H9 (cell line): ENCODE measurements at regions not wholly inside any gene's neighbourhood (a gene's known extent, or its start where the extent isn't known, plus 50 kb on each side); places are given as distances from the start of the nearest gene placed in this dataset.

ENCODE experiments used
- DNase-seq: peaks from one replicate; pipeline ENCODE4 v3.0.0-alpha.2; 2017
- H2AFZ ChIP-seq: one replicate; pipeline ENCODE4 v1.6.1; 2013; ENCODE audit warnings: mild to moderate bottlenecking, low read length, control low read depth, moderate library complexity
- H2AK5ac ChIP-seq: 2 replicates; pipeline ENCODE4 v1.6.1; 2013; ENCODE audit warnings: low read length, control low read depth, mixed read lengths; ENCODE audit not compliant: insufficient read length
- H2BK120ac ChIP-seq: one replicate; pipeline ENCODE4 v1.6.1; 2013; ENCODE audit warnings: low read depth, mild to moderate bottlenecking, low read length, control low read depth, inconsistent platforms; ENCODE audit not compliant: poor library complexity, severe bottlenecking
- H2BK12ac ChIP-seq: 2 replicates; pipeline ENCODE4 v1.6.1; 2013; ENCODE audit warnings: low read length, control low read depth, mixed read lengths, low read depth; ENCODE audit not compliant: insufficient read length
- H2BK15ac ChIP-seq: 2 replicates; pipeline ENCODE4 v1.6.1; 2013; ENCODE audit warnings: low read depth, low read length, control low read depth
- H2BK20ac ChIP-seq: one replicate; pipeline ENCODE4 v1.6.1; 2013; ENCODE audit warnings: low read depth, mild to moderate bottlenecking, low read length, control low read depth, inconsistent platforms; ENCODE audit not compliant: poor library complexity, severe bottlenecking
- H2BK5ac ChIP-seq: 2 replicates; pipeline ENCODE4 v1.6.1; 2013; ENCODE audit warnings: low read length, control low read depth, mixed read lengths; ENCODE audit not compliant: insufficient read length
- H3K14ac ChIP-seq: 2 replicates; pipeline ENCODE4 v1.6.1; 2013; ENCODE audit warnings: low read length, control low read depth; ENCODE audit not compliant: insufficient read depth
- H3K18ac ChIP-seq: 2 replicates; pipeline ENCODE4 v1.6.1; 2013; ENCODE audit warnings: low read depth, mild to moderate bottlenecking, mixed read lengths, low read length, control low read depth; ENCODE audit not compliant: insufficient read length
- H3K23ac ChIP-seq: 2 replicates; pipeline ENCODE4 v1.6.1; 2013; ENCODE audit warnings: low read length, control low read depth, mixed read lengths, low read depth; ENCODE audit not compliant: insufficient read length
- H3K23me2 ChIP-seq: 2 replicates; pipeline ENCODE4 v1.6.1; 2013; ENCODE audit warnings: low read depth, mild to moderate bottlenecking, mixed read lengths, low read length, control low read depth; ENCODE audit not compliant: insufficient read length, poor library complexity, severe bottlenecking
- H3K27ac ChIP-seq: 2 replicates; pipeline ENCODE4 v1.5.1; 2013; ENCODE audit warnings: low read length, control low read depth, mixed read lengths, low read depth; ENCODE audit not compliant: insufficient read length
- H3K27me3 ChIP-seq: 2 replicates; pipeline ENCODE4 v1.6.1; 2013; ENCODE audit warnings: low read length, control low read depth, inconsistent platforms; ENCODE audit not compliant: insufficient read depth
- H3K4ac ChIP-seq: 2 replicates; pipeline ENCODE4 v1.6.1; 2013; ENCODE audit warnings: low read depth, mild to moderate bottlenecking, control low read depth, inconsistent platforms, low read length, moderate library complexity
- H3K4me1 ChIP-seq: 2 replicates; pipeline ENCODE4 v1.6.1; 2013; ENCODE audit warnings: low read length, control low read depth, inconsistent platforms; ENCODE audit not compliant: insufficient read depth
- H3K4me2 ChIP-seq: 2 replicates; pipeline ENCODE4 v1.6.1; 2013; ENCODE audit warnings: low read length, control low read depth, mixed read lengths; ENCODE audit not compliant: insufficient read length, insufficient read depth
- H3K56ac ChIP-seq: 2 replicates; pipeline ENCODE4 v1.6.1; 2013; ENCODE audit warnings: low read depth, mild to moderate bottlenecking, mixed read lengths, low read length, control low read depth; ENCODE audit not compliant: insufficient read length
- H3K79me1 ChIP-seq: 2 replicates; pipeline ENCODE4 v1.6.1; 2013; ENCODE audit warnings: low read depth, mild to moderate bottlenecking, moderate library complexity, low read length, control low read depth, inconsistent platforms; ENCODE audit not compliant: insufficient read depth, poor library complexity, severe bottlenecking
- H3K79me2 ChIP-seq: 2 replicates; pipeline ENCODE4 v1.6.1; 2013; ENCODE audit warnings: low read length, control low read depth, inconsistent platforms; ENCODE audit not compliant: insufficient read depth
- H3K9ac ChIP-seq: 2 replicates; pipeline ENCODE4 v1.6.1; 2013; ENCODE audit warnings: low read length, control low read depth, mixed read lengths; ENCODE audit not compliant: insufficient read length; ENCODE audit errors: extremely low read depth
- H3K9me3 ChIP-seq: one replicate; pipeline ENCODE4 v1.6.1; 2013; ENCODE audit warnings: low read depth, low read length, inconsistent platforms; ENCODE audit not compliant: control insufficient read depth
- H3T11ph ChIP-seq: one replicate; pipeline ENCODE4 v1.6.1; 2013; ENCODE audit warnings: mild to moderate bottlenecking, low read length, control low read depth, inconsistent platforms
- H4K20me1 ChIP-seq: one replicate; pipeline ENCODE4 v1.6.1; 2013; ENCODE audit not compliant: control insufficient read depth, insufficient read length, insufficient read depth
- H4K5ac ChIP-seq: 2 replicates; pipeline ENCODE4 v1.6.1; 2013; ENCODE audit warnings: low read depth, mild to moderate bottlenecking, mixed read lengths, low read length, control low read depth; ENCODE audit not compliant: insufficient read length
- H4K8ac ChIP-seq: replicated peaks from 2 replicates; pipeline ENCODE4 v1.6.1; 2013; ENCODE audit warnings: low read length, control low read depth, mixed read lengths, low read depth; ENCODE audit not compliant: insufficient read length
- H4K91ac ChIP-seq: 2 replicates; pipeline ENCODE4 v1.6.1; 2013; ENCODE audit warnings: low read depth, mild to moderate bottlenecking, moderate library complexity, mixed read lengths, low read length, control low read depth; ENCODE audit not compliant: insufficient read length
- H3K27ac Mint-ChIP-seq, 3 experiments: 2 replicates in 2 of 3; 3 replicates in 1 of 3; pipeline ENCODE4 v1.8.0; 2020 to 2021; ENCODE audit warnings: mixed read lengths in 3 of 3, mild to moderate bottlenecking in 1 of 3, moderate library complexity in 1 of 3
- H3K27me3 Mint-ChIP-seq: 2 replicates; pipeline ENCODE4 v1.8.0; 2021; ENCODE audit warnings: low read depth, mild to moderate bottlenecking, moderate library complexity, mixed read lengths
- H3K36me3 Mint-ChIP-seq, 3 experiments: 2 replicates in 2 of 3; 3 replicates in 1 of 3; pipeline ENCODE4 v1.8.0; 2020 to 2021; ENCODE audit warnings: low read depth in 3 of 3, mixed read lengths in 3 of 3; ENCODE audit not compliant: insufficient read depth in 1 of 3
- H3K4me1 Mint-ChIP-seq, 2 experiments: 2 replicates each; pipeline ENCODE4 v1.8.0; 2020; ENCODE audit warnings: mixed read lengths in 2 of 2
- H3K4me3 Mint-ChIP-seq, 2 experiments: 2 replicates in 1 of 2; 3 replicates in 1 of 2; pipeline ENCODE4 v1.8.0; 2020 to 2021; ENCODE audit warnings: mild to moderate bottlenecking in 2 of 2, mixed read lengths in 2 of 2, moderate library complexity in 1 of 2
- H3K9me3 Mint-ChIP-seq, 2 experiments: 2 replicates in 1 of 2; 3 replicates in 1 of 2; pipeline ENCODE4 v1.8.0; 2020; ENCODE audit warnings: mild to moderate bottlenecking in 2 of 2, mixed read lengths in 2 of 2, moderate library complexity in 1 of 2
- WGBS: extraction: QIAGEN DNeasy Blood & Tissue Kit; methylation state at CpG from one replicate; pipeline ENCODE4 v1.1.7; 2013; ENCODE audit warnings: missing lambda C conversion rate, low lambda C conversion rate, mixed read lengths; ENCODE audit not compliant: insufficient read length; ENCODE audit errors: extremely low coverage; 5-methylcytosine and 5-hydroxymethylcytosine counted together
- TF ChIP-seq, protein P1 (sequence below): fragments of 200-600 bp; sonication (generic); conservative IDR thresholded peaks from 3 replicates; pipeline ENCODE4 v1.8.0; 2021; ENCODE audit warnings: antibody characterized with exemption, mild to moderate bottlenecking

GRCh38 chr2:118250001-118250400, 161.7 kb downstream of the INSIG2 start:
- no peak overlapping the region for H3K4me2 ChIP-seq

More at GRCh38 chr2:118250001-118250400, 161.7 kb downstream of the INSIG2 start:
- Mint-ChIP-seq H3K27me3 (peaks cover 12% of the 10 kb centered on the region), H3K4me3 (no peak overlapping the region), H3K4me1 (peaks cover 11 to 25% of the 10 kb centered on the region in 2 experiments), H3K36me3 (no peaks in the 10 kb centered on the region), H3K27ac (no peak overlapping the region), H3K9me3 (no peaks in the 10 kb centered on the region)
- Histone ChIP-seq H3K79me1 (no peaks in the 10 kb centered on the region), H4K8ac (no peak overlapping the region), H3K4ac (no peak overlapping the region), H2BK15ac (no peak overlapping the region), H3K9ac (no peak overlapping the region), H3K9me3 (no peaks in the 10 kb centered on the region), H2BK120ac (no peak overlapping the region), H4K91ac (no peak overlapping the region), H3K18ac (no peak overlapping the region), H2BK12ac (no peak overlapping the region), H3K4me1 (no peaks in the 10 kb centered on the region), H3K23ac (no peak overlapping the region), H3T11ph (no peak overlapping the region), H2AFZ (no peak overlapping the region), H4K20me1 (no peaks in the 10 kb centered on the region), H2BK20ac (no peak overlapping the region), H3K14ac (no peak overlapping the region), H2BK5ac (no peak overlapping the region), H3K23me2 (no peaks in the 10 kb centered on the region), H3K56ac (no peak overlapping the region), H3K27me3 (no peaks in the 10 kb centered on the region), H3K79me2 (no peaks in the 10 kb centered on the region), H4K5ac (no peak overlapping the region), H2AK5ac (no peak overlapping the region), H3K27ac (no peak overlapping the region)
- WGBS, result no CpG with 5 or more reads among the region's 4 CpGs
- no peak for DNase-seq
- TF ChIP-seq, protein P1, sequence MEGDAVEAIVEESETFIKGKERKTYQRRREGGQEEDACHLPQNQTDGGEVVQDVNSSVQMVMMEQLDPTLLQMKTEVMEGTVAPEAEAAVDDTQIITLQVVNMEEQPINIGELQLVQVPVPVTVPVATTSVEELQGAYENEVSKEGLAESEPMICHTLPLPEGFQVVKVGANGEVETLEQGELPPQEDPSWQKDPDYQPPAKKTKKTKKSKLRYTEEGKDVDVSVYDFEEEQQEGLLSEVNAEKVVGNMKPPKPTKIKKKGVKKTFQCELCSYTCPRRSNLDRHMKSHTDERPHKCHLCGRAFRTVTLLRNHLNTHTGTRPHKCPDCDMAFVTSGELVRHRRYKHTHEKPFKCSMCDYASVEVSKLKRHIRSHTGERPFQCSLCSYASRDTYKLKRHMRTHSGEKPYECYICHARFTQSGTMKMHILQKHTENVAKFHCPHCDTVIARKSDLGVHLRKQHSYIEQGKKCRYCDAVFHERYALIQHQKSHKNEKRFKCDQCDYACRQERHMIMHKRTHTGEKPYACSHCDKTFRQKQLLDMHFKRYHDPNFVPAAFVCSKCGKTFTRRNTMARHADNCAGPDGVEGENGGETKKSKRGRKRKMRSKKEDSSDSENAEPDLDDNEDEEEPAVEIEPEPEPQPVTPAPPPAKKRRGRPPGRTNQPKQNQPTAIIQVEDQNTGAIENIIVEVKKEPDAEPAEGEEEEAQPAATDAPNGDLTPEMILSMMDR, result no peak
